ENCODE measurements at regions not wholly inside any gene's neighbourhood (a gene's known extent, or its start where the extent isn't known, plus 50 kb on each side); places are given as distances from the start of the nearest gene placed in this dataset.

GRCh38 chr15:94064676-94065313 is 166.6 kb upstream of the MCTP2 start:
- TF ChIP-seq CTCF (IDR thresholded peaks at IDR 0.05; ENCODE audit: insufficient read depth, low read depth, low read length) (no peak), EZH2 (IDR thresholded peaks at IDR 0.05; ENCODE audit: insufficient read depth, low read length) (no peak)
